DMS53 treated with DMSO at 0.1 percent for 48 hours (cell line): ENCODE measurements at regions not wholly inside any gene's neighbourhood (a gene's known extent, or its start where the extent isn't known, plus 50 kb on each side); places are given as distances from the start of the nearest gene placed in this dataset.

Experiments
- DNase-seq: peaks from one replicate; lab custom pipeline; 2025; ENCODE audit not compliant: unreplicated experiment; lab: John Stamatoyannopoulos, UW

DNA sequence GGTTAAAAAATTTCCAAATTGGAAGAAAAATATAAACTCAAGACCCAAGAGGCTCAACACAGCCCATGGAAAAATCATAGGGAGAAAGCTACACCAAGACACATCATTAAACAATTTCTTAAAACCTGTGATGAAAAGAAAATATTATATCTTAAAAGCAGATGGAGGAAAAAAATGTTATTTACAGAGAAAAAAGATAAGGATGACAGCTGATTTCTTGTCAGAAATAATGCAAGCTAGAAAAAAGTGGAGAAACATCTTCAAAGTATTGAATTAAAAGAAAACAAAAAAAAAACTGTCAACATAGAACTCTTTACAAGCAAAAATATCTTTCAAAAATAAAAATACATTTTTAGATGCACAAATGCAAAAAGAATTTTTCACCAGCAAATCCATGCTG is 930.5 kb downstream of the ADGRL2 start:
- no peak for DNase-seq

GRCh38 chr1:82728206-82728605 is 927.5 kb downstream of the ADGRL2 start:
- no peak for DNase-seq

- no peak for DNase-seq
Observed at GRCh38 chr1:82724246-82724645, 923.5 kb downstream of the ADGRL2 start.

DNA sequence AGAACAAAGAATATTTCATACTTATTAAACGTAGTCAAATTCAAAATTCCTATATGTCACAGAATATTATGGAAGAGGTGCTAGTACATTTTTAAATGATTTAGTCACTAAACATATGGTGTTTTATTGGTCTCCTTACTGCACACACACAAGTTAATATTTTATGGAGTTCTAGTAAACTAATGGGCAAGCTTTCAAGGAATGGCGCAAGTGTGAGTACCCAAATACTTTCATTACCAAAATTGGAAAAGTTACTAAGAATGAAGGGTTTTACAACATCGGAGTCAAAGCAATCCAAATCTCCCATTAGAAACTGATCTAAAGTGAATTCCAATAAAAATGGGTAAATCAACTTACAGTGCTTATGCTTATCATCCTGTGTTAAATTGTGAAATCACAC is 921.9 kb downstream of the ADGRL2 start:
- DNase-seq, result no peak

GRCh38 chr1:82721702-82722101 is 921.0 kb downstream of the ADGRL2 start:
- no peak for DNase-seq

DNA sequence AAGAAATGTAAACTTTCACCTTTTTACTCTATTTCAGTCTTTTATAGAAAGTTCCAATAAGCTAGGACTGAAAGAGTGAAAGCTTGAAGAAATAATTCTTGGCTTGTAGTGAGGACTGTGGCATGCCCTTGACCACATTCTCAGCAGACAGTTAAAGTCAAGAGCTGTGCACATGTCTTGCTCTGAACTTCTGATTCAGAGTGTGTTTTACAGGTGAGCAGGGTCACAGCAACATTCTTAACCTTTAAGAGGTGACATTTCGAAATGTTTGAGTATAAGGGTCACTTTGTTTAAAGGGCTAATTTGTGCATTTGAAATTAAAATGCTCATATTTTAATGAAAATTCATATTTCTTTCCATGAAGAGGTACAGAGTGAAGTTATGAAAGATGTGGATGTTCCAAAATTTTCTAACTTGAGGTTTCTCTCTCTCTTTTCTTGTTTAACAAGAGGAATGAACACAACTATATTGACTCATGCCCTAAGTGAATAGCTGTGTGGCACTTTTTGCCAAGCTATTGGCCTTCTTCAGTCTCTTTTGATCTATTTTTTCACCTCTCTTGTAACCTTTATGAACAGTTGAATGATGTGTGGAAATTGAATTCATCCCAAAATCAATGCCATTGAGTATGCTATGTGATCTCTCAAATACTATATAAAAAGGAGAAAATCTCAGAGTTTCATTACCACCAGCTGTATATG is 918.1 kb downstream of the ADGRL2 start:
- DNase-seq, result no peak

GRCh38 chr1:82710091-82710490 is 909.4 kb downstream of the ADGRL2 start:
- DNase-seq, result no peak

GRCh38 chr1:82707681-82708080 is 906.9 kb downstream of the ADGRL2 start:
- DNase-seq, result no peak

GRCh38 chr1:82706741-82707140 is 906.0 kb downstream of the ADGRL2 start:
- DNase-seq, result no peak

GRCh38 chr1:82704966-82705365 is 904.2 kb downstream of the ADGRL2 start:
- no peak for DNase-seq

GRCh38 chr1:82704393-82704792 is 903.7 kb downstream of the ADGRL2 start:
- DNase-seq, result no peak

DNA sequence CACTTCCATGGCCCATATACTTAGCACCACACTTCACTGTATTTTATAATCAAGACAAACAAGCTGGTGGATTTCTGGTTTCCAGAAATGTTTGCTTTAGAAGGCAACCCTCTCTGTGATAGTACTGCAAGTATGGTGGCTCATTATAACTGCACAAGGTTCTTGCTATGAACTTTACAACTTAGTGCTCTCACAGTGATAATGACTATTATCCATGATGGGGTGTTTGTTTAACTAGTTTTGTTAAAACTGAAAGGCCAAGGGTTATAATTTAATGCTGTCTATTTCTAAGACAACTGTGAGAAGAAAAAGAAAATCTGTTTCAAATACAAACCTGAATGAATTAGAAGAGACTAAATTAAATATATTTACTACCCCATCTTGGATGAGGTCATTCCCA is 903.2 kb downstream of the ADGRL2 start:
- no peak for DNase-seq

GRCh38 chr1:82700476-82700875 is 899.7 kb downstream of the ADGRL2 start:
- no peak for DNase-seq

GRCh38 chr1:82697965-82698364 is 897.2 kb downstream of the ADGRL2 start:
- no peak for DNase-seq

DNA sequence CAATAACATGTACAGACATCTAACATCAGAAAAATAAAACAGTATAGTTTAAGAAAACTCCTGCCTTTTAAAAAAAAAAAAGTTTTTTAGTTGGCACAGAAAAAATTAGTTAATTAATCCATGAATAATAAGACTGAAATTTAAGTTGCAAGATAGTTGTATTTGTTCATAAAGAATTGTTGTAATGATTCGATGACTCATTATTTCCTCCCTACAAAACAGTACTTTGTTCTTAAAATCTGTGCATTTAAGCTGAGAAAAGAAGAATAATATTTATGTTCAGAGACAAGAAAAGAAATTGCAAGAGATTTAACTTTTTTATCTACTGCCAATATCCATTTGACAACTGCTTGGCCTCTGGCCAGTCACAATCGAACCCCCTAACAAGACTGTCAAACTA is 894.7 kb downstream of the ADGRL2 start:
- no peak for DNase-seq

GRCh38 chr1:82690411-82690810 is 889.7 kb downstream of the ADGRL2 start:
- DNase-seq, result no peak

GRCh38 chr1:82689217-82689616 is 888.5 kb downstream of the ADGRL2 start:
- DNase-seq, result no peak

DNA sequence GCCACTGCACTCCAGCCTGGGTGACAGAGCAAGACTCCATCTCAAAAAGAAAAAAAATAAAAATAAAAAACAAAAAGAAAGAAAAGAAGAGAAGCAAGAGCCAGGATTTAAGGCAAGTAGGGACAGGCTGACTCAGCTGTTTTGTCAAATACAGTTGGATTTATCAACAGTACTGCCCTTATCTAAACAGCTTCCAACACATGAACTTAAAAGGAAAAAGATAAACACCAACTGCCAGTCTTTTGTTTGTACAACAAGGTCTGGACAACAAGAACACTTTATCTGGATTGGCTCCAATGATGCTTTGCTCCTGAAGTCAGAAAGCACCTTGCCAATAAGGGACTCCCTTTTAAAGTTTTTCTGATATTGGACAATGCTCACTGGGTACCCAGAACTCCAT is 886.0 kb downstream of the ADGRL2 start:
- no peak for DNase-seq

DNA sequence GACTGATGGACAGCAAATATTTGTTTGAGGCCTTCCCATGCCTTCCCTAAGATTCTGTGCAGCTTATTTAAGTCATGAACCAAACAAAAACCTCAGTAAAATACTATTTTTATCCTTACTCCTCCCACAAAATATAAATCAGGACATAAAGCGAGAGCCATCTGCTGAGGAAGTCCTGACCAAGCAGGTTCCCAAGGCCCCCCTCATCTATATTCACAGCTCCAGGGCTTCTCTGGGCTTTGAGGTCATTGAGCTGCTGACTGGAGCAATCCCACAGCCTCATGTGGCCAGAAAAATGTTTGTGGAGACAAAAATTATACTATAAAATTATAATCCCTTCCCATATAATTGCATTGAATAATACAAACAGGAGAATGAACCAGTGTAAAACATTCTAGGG is 846.2 kb downstream of the ADGRL2 start:
- DNase-seq, result no peak

DNA sequence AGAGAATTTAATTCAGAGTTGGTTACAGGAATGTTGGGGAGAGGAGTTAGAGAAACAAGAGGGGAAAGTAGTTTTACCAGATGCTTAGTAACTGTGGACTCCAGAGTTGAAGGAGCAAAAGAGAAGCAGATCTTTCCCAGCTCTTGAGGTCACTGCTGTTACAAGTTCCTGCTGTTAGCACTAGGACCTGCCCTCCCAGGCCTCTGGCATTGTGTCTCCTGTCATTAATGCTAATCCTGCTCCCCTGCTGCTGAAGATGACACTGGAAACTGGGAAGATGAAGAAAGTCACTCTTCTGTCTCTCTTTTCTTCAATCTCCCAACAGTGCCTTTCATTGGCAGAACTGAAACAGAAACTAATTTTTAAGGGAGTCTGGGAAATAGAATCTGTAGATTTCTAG is 845.6 kb downstream of the ADGRL2 start:
- DNase-seq, result no peak

DNA sequence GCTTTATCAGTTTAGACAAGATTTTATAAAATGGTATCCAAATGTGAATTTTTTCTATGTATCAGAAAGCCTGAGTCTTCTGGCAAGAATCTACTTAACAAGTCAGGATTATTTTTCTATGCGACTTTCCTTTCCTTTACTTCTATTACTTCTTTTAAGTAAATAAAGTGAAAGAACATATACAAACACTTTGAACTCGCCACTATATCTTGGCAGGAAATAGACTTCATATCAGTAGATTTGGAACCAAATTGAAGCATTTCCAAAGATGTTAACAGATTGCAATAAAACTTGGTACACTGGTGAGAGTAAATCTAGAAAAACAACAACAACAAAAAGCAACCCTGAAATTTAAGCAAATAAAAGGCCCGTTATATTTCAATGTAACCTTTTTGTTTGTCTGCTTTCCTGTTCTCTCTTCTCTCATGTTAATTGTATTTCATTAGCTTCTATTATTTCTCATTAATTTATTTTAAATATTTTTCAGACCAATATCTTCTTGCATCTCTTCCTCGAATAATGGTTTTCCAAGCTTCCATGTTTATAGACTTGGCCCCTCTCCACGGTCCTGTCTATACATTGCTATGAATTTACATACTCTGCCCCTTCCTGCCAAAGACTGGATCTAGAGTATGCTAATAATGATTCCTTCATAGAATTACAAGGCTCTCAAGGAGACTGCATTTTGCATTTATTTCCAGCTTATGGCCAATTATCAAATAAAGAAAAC is 843.6 kb downstream of the ADGRL2 start:
- DNase-seq, result no peak

DNA sequence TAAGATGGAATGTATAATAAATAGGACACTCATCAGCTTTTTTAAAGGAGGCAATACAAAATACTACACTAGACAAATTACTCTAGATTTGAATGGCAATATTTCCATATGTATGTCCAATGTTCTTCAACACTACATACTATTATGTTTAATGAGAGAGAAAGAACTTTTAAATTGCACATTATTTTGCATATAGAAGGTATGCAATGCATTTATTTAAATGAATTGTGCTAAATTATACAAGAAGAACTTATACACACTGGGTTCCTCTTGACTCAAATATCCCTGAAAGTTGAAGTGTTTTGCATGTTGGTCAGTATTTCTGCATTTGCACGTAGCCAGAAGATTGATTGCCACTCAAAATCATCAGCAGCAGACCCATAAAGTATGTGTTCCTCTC is 839.6 kb downstream of the ADGRL2 start:
- DNase-seq, result no peak

DNA sequence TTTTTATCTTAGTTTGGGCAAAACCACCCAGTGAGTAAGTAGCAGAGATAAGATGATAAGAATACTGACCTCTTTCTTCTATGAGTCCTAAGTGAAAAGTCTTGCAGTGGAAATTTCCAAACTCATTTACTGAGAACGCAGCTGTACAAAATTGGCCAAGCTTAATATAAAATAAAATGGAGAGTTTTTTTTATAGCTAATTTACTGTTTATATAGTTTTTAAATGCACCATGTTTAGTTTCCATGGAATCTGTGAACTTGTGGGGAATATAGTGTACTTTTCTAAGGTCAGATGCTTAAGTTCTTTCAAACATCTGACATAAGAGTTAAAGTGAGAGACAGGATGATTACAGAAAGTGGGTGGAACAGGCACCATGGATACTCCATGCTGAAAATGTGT is 833.5 kb downstream of the ADGRL2 start:
- DNase-seq, result no peak
